Adrenal gland (tissue), 5 donors: ENCODE measurements at regions not wholly inside any gene's neighbourhood (a gene's known extent, or its start where the extent isn't known, plus 50 kb on each side); places are given as distances from the start of the nearest gene placed in this dataset.

Source experiments
- POLR2A ChIP-seq, 2 donors: fragments of 450-650 bp; IDR thresholded peaks; one replicate each; pipeline ENCODE4 v1.6.1; 2017; ENCODE audit warnings: antibody characterized with exemption in 2 of 2, mild to moderate bottlenecking in 2 of 2, moderate library complexity in 1 of 2
- TF ChIP-seq, protein P1 (sequence below), 6 experiments: fragments of 450-650 bp in 4 of 6; fragments of 200-600 bp in 2 of 6; sonication (generic) in 1 of 6; IDR thresholded peaks; 1 replicate in 5 of 6; 2 replicates in 1 of 6; pipeline versions ENCODE4 v1.5.1 to v1.8.0; 2016 to 2021; ENCODE audit warnings: antibody characterized with exemption in 6 of 6, mild to moderate bottlenecking in 2 of 6, moderate library complexity in 1 of 6
- donor health status: DM: no; HTN: no; CAD: no.

DNA sequence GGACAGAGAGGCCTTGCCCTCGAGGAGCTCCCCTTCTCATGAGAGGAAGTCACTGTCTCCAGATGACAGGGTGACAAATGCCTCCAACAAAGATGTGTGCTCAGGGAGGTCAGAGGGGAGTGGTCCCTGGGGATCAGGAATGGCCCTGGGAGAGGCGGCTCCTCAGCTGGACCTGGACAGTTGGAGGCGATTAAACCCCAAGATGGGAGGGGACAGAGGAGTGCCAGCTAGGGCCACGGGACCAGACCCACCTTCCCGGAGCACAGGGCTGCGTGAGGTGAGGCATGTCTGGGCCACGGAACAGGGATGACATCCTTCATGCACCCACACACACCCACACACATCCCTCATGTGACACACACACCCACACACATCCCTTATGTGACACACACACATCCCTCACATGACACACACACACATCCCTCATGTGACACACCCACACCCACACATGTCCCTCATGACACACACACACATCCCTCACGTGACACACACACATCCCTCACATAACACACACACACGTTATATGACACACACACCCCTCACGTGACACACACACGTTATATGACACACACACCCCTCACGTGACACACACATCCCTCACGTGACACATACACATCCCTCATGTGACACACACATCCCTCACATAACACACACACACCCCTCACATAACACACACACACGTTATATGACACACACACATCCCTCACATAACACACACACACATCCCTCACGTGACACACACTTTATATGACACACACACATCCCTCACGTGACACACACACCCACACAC, 57.4 kb upstream of the SLCO4A1 start:
- TF ChIP-seq, protein P1, sequence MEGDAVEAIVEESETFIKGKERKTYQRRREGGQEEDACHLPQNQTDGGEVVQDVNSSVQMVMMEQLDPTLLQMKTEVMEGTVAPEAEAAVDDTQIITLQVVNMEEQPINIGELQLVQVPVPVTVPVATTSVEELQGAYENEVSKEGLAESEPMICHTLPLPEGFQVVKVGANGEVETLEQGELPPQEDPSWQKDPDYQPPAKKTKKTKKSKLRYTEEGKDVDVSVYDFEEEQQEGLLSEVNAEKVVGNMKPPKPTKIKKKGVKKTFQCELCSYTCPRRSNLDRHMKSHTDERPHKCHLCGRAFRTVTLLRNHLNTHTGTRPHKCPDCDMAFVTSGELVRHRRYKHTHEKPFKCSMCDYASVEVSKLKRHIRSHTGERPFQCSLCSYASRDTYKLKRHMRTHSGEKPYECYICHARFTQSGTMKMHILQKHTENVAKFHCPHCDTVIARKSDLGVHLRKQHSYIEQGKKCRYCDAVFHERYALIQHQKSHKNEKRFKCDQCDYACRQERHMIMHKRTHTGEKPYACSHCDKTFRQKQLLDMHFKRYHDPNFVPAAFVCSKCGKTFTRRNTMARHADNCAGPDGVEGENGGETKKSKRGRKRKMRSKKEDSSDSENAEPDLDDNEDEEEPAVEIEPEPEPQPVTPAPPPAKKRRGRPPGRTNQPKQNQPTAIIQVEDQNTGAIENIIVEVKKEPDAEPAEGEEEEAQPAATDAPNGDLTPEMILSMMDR (IDR thresholded peaks at IDR 0.05) = no peak
- no peak for TF ChIP-seq POLR2A (IDR thresholded peaks at IDR 0.05)
